ENCODE measurements at regions not wholly inside any gene's neighbourhood (a gene's known extent, or its start where the extent isn't known, plus 50 kb on each side); places are given as distances from the start of the nearest gene placed in this dataset.

DNA sequence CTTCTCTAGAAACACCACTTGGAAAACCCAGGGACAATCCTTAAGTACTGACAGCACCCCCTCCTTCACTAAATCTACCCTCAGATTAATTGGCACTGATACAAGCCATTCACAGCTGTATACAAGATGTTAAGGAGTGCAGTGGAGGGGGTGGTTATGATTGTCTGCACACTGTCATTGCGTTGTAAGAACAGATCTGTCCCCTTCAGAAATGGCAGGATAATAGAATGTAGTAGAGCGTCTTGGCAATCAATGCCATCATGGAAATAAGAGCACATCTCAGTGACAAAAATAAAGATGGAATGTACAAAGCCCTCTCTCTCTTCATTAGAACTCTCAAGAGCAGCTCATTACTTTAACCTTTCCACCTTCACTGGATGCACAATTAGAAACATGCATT lies 324.9 kb upstream of the TBX18 start:
- H4K20me1 ChIP-seq (replicated peaks; ENCODE audit: control insufficient read depth, insufficient read depth, low read length) = no peaks in the 10 kb centered on the region
- no peak overlapping the region for H3K27ac ChIP-seq (ENCODE audit: extremely low read depth, low read depth, low read length)
- H3K36me3 ChIP-seq (ENCODE audit: control insufficient read depth, insufficient read depth, low read length) = no peaks in the 10 kb centered on the region
- TF ChIP-seq GTF2A2 (tag; IDR thresholded peaks at IDR 0.05) (no peak), PHF21A (IDR thresholded peaks at IDR 0.05; ENCODE audit: borderline replicate concordance, low read depth) (no peak), JUN (IDR thresholded peaks at IDR 0.05; ENCODE audit: borderline replicate concordance, low read depth, low read length) (no peak), JUN (CRISPR knock-in tag; IDR thresholded peaks at IDR 0.05; ENCODE audit: borderline replicate concordance) (no peak), ZBTB7A (IDR thresholded peaks at IDR 0.05; ENCODE audit: borderline replicate concordance, control insufficient read depth, low read depth, low read length) (no peak), NKRF (IDR thresholded peaks at IDR 0.05; ENCODE audit: borderline replicate concordance) (no peak), SRSF1 (IDR thresholded peaks at IDR 0.05; ENCODE audit: low read depth, low read length) (no peak), ZSCAN29 (IDR thresholded peaks at IDR 0.05) (no peak), DDX20 (tag; IDR thresholded peaks at IDR 0.05; ENCODE audit: low read depth) (no peak), NFXL1 (CRISPR knock-in tag; IDR thresholded peaks at IDR 0.05) (no peak), CBX8 (IDR thresholded peaks at IDR 0.05; ENCODE audit: borderline replicate concordance, extremely low read depth, low read depth, low read length, poor library complexity, severe bottlenecking) (no peak), ZNF124 (CRISPR knock-in tag; IDR thresholded peaks at IDR 0.05) (no peak), GABPB1 (CRISPR knock-in tag; IDR thresholded peaks at IDR 0.05) (no peak)
- TF ChIP-seq, protein P1, sequence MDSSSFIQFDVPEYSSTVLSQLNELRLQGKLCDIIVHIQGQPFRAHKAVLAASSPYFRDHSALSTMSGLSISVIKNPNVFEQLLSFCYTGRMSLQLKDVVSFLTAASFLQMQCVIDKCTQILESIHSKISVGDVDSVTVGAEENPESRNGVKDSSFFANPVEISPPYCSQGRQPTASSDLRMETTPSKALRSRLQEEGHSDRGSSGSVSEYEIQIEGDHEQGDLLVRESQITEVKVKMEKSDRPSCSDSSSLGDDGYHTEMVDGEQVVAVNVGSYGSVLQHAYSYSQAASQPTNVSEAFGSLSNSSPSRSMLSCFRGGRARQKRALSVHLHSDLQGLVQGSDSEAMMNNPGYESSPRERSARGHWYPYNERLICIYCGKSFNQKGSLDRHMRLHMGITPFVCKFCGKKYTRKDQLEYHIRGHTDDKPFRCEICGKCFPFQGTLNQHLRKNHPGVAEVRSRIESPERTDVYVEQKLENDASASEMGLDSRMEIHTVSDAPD (CRISPR knock-in tag; IDR thresholded peaks at IDR 0.05) = no peak
- TF ChIP-seq, protein P2, sequence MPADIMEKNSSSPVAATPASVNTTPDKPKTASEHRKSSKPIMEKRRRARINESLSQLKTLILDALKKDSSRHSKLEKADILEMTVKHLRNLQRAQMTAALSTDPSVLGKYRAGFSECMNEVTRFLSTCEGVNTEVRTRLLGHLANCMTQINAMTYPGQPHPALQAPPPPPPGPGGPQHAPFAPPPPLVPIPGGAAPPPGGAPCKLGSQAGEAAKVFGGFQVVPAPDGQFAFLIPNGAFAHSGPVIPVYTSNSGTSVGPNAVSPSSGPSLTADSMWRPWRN (IDR thresholded peaks at IDR 0.05; ENCODE audit: low read depth) = no peak
- TF ChIP-seq, protein P3, sequence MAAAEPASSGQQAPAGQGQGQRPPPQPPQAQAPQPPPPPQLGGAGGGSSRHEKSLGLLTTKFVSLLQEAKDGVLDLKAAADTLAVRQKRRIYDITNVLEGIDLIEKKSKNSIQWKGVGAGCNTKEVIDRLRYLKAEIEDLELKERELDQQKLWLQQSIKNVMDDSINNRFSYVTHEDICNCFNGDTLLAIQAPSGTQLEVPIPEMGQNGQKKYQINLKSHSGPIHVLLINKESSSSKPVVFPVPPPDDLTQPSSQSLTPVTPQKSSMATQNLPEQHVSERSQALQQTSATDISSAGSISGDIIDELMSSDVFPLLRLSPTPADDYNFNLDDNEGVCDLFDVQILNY (CRISPR knock-in tag; IDR thresholded peaks at IDR 0.05) = no peak
- no peak overlapping the region for H2AFZ ChIP-seq (ENCODE audit: low read depth, low read length)
- no peak for ATAC-seq
- ChIA-PET CTCF (ENCODE audit: low intra/inter-chr PET ratio) (no interaction called here), POLR2A (no interaction called here)
- no TSS peak for BruUV-seq (replicated peaks)
- no peaks in the 10 kb centered on the region for H3K4me1 ChIP-seq (replicated peaks in 1 of 2; ENCODE audit: control insufficient read depth in 2 of 2, insufficient read depth in 2 of 2, low read length in 2 of 2)
- H3K9me3 ChIP-seq (replicated peaks; ENCODE audit: control insufficient read depth, insufficient read depth, low read depth, low read length) = no peaks in the 10 kb centered on the region
- in situ Hi-C loops (cut with MboI) = no loop called here
- H3K4me2 ChIP-seq (ENCODE audit: insufficient read depth, low read length) = no peak overlapping the region
- FAIRE-seq = no peak
- intact Hi-C loops (cut with micrococcal nuclease) = no loop called here
- no peaks in the 10 kb centered on the region for H3K79me2 ChIP-seq (ENCODE audit: control insufficient read depth, insufficient read depth, low read length)
- no peak overlapping the region for H3K9ac ChIP-seq (ENCODE audit: insufficient read depth in 1 of 2, low read depth in 2 of 2, low read length in 2 of 2)
- no peak for DNase-seq (ENCODE audit: extremely low read depth in 1 of 4, low spot score in 3 of 4)
- H3K27me3 ChIP-seq (ENCODE audit: control insufficient read depth in 2 of 2, insufficient read depth in 2 of 2, low read length in 2 of 2) = no peaks in the 10 kb centered on the region
- H3K9me1 ChIP-seq (ENCODE audit: control insufficient read depth, insufficient read depth, low read length) = no peaks in the 10 kb centered on the region
- WGBS (ENCODE audit: insufficient coverage, low coverage, missing lambda C conversion rate) = 0% methylated on average over 2 of the region's 2 CpGs
- no peak overlapping the region for H3K4me3 ChIP-seq

Data from K562 (cell line).